ENCODE measurements at regions not wholly inside any gene's neighbourhood (a gene's known extent, or its start where the extent isn't known, plus 50 kb on each side); places are given as distances from the start of the nearest gene placed in this dataset.

GRCh38 chr14:62018606-62019005, 256.4 kb downstream of the SNAPC1 start:
- Mint-ChIP-seq H3K9me3 (peaks cover 2% of the 10 kb centered on the region), H3K4me1 (no peaks in the 10 kb centered on the region), H3K27me3 (ENCODE audit: low read depth) (no peaks in the 10 kb centered on the region), H3K36me3 (ENCODE audit: low read depth) (no peaks in the 10 kb centered on the region), H3K4me3 (no peak overlapping the region), H3K27ac (no peak overlapping the region)
- TF ChIP-seq CTCF (IDR thresholded peaks at IDR 0.05; ENCODE audit: unreplicated experiment in 3 of 3) = no peak

GRCh38 chr14:62027958-62028357, 265.7 kb downstream of the SNAPC1 start:
- H3K27ac Mint-ChIP-seq = no peak overlapping the region
- no peaks in the 10 kb centered on the region for H3K36me3 Mint-ChIP-seq (ENCODE audit: low read depth)
- TF ChIP-seq CTCF (IDR thresholded peaks at IDR 0.05; ENCODE audit: unreplicated experiment in 3 of 3) = no peak
- no peak overlapping the region for H3K4me3 Mint-ChIP-seq
- H3K4me1 Mint-ChIP-seq = no peaks in the 10 kb centered on the region
- H3K9me3 Mint-ChIP-seq = peaks cover 4% of the 10 kb centered on the region
- peaks cover 3% of the 10 kb centered on the region for H3K27me3 Mint-ChIP-seq (ENCODE audit: low read depth)

- Mint-ChIP-seq H3K27me3 (ENCODE audit: low read depth) (peaks cover 3% of the 10 kb centered on the region), H3K36me3 (ENCODE audit: low read depth) (no peaks in the 10 kb centered on the region), H3K4me3 (no peak overlapping the region), H3K4me1 (no peaks in the 10 kb centered on the region), H3K9me3 (peaks cover 4% of the 10 kb centered on the region), H3K27ac (no peak overlapping the region)
- TF ChIP-seq CTCF (IDR thresholded peaks at IDR 0.05; ENCODE audit: unreplicated experiment in 3 of 3) = no peak
Measured at GRCh38 chr14:62029569-62029924, 267.3 kb downstream of the SNAPC1 start.

- Mint-ChIP-seq H3K27me3 (ENCODE audit: low read depth) (peaks cover 3% of the 10 kb centered on the region), H3K4me3 (no peak overlapping the region), H3K9me3 (no peaks in the 10 kb centered on the region), H3K4me1 (no peaks in the 10 kb centered on the region), H3K36me3 (ENCODE audit: low read depth) (no peaks in the 10 kb centered on the region), H3K27ac (no peak overlapping the region)
- TF ChIP-seq CTCF (IDR thresholded peaks at IDR 0.05; ENCODE audit: unreplicated experiment in 3 of 3) = no peak
Measured at GRCh38 chr14:62030387-62030786, 268.2 kb downstream of the SNAPC1 start.

- Mint-ChIP-seq H3K27ac (no peak overlapping the region), H3K4me3 (no peak overlapping the region), H3K9me3 (no peaks in the 10 kb centered on the region), H3K36me3 (ENCODE audit: low read depth) (no peaks in the 10 kb centered on the region), H3K27me3 (ENCODE audit: low read depth) (peaks cover 3% of the 10 kb centered on the region), H3K4me1 (no peaks in the 10 kb centered on the region)
- TF ChIP-seq CTCF (IDR thresholded peaks at IDR 0.05; ENCODE audit: unreplicated experiment in 3 of 3) = no peak
Measured at GRCh38 chr14:62031504-62031903, 269.3 kb downstream of the SNAPC1 start.

GRCh38 chr14:62053188-62053587, 291.0 kb downstream of the SNAPC1 start:
- H3K36me3 Mint-ChIP-seq (ENCODE audit: low read depth) = no peaks in the 10 kb centered on the region
- H3K4me3 Mint-ChIP-seq = no peak overlapping the region
- no peaks in the 10 kb centered on the region for H3K4me1 Mint-ChIP-seq
- no peak overlapping the region for H3K27ac Mint-ChIP-seq
- peaks cover 20% of the 10 kb centered on the region for H3K9me3 Mint-ChIP-seq
- H3K27me3 Mint-ChIP-seq (ENCODE audit: low read depth) = no peaks in the 10 kb centered on the region
- no peak for TF ChIP-seq CTCF (IDR thresholded peaks at IDR 0.05; ENCODE audit: unreplicated experiment in 3 of 3)

All from nephron (organoid).